Right lobe of liver (tissue), 4 donors: ENCODE measurements at regions not wholly inside any gene's neighbourhood (a gene's known extent, or its start where the extent isn't known, plus 50 kb on each side); places are given as distances from the start of the nearest gene placed in this dataset.

ENCODE experiments used
- POLR2A ChIP-seq: fragments of 450-650 bp; IDR thresholded peaks from one replicate; pipeline ENCODE4 v1.6.1; 2017; ENCODE audit warnings: antibody characterized with exemption, mild to moderate bottlenecking
- TF ChIP-seq, protein P1 (sequence below), 4 donors: fragments of 200-600 bp in 3 of 4; fragments of 450-650 bp in 1 of 4; IDR thresholded peaks; one replicate each; pipeline versions ENCODE4 v1.5.1 to v1.8.0; 2016 to 2022; ENCODE audit warnings: antibody characterized with exemption in 4 of 4, mild to moderate bottlenecking in 2 of 4
- donor health status: DM: no; HTN: no; CAD: no.
- donor health status: DM: no; HTN: no; CAD: no.
- donor health status: DM: no; HTN: yes; CAD: no.

DNA sequence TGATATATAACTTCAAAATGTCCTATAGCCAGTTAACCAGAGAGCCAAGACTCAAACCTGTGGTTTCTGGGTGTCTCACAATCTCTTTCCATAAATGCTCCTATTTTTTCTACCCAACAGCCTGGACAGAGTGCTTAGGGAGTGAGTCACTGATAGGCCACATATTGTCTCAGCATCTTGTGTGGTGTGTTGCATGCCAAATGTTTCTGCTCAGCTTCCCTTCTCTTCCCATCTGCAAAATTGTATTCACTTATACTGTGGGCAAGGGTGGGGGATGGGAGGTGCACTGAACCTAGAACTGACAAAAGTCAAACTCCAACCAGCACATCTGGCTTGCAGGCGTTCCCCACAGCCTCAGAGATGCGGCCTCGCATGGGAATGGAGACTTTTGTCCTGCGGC is 123.3 kb downstream of the KCNA5 start:
- TF ChIP-seq, protein P1, sequence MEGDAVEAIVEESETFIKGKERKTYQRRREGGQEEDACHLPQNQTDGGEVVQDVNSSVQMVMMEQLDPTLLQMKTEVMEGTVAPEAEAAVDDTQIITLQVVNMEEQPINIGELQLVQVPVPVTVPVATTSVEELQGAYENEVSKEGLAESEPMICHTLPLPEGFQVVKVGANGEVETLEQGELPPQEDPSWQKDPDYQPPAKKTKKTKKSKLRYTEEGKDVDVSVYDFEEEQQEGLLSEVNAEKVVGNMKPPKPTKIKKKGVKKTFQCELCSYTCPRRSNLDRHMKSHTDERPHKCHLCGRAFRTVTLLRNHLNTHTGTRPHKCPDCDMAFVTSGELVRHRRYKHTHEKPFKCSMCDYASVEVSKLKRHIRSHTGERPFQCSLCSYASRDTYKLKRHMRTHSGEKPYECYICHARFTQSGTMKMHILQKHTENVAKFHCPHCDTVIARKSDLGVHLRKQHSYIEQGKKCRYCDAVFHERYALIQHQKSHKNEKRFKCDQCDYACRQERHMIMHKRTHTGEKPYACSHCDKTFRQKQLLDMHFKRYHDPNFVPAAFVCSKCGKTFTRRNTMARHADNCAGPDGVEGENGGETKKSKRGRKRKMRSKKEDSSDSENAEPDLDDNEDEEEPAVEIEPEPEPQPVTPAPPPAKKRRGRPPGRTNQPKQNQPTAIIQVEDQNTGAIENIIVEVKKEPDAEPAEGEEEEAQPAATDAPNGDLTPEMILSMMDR (IDR thresholded peaks at IDR 0.05): no peak
- TF ChIP-seq POLR2A: no peak
